Peyer's patch (tissue), 4 donors: ENCODE measurements at regions not wholly inside any gene's neighbourhood (a gene's known extent, or its start where the extent isn't known, plus 50 kb on each side); places are given as distances from the start of the nearest gene placed in this dataset.

Source experiments
- POLR2A ChIP-seq, 2 donors: fragments of 450-650 bp; IDR thresholded peaks; one replicate each; pipeline ENCODE4 v1.5.1; 2017; ENCODE audit warnings: antibody characterized with exemption in 2 of 2, mild to moderate bottlenecking in 2 of 2, moderate library complexity in 2 of 2
- TF ChIP-seq, protein P1 (sequence below), 6 experiments: fragments of 450-650 bp in 4 of 6; fragments of 200-600 bp in 2 of 6; sonication (generic) in 1 of 6; IDR thresholded peaks; one replicate each; pipeline ENCODE4 v1.5.1; 2017 to 2019; ENCODE audit warnings: antibody characterized with exemption in 6 of 6, mild to moderate bottlenecking in 3 of 6, moderate library complexity in 1 of 6

DNA sequence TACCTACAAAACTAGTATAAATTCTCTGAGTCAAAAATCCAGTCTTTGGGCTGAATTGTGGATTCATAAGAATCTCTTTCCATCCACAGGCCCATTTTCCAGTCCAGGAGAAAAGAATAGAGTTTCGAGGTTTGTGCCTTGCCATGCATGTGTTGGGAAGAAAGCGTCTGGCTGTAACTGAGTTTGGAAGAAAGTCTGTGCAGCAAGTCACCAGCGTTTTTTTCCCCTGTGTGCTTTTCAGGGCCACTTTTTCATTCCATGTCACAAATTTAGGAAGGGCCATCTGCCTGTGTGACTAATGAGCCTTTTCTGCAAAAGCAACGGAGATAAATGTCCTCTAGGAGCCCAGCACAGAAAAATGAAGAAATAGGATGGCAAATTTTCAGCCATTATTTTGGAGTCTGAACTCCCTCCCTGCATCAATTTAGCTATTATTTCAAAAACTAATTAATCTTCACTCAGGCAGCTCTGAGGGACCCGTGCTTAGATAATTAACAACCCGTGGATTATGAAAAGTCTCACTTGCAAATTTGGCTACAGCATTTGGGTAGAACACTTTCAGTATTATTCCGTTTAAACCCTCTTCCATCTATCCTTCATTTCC is 261.5 kb downstream of the SUDS3 start:
- TF ChIP-seq POLR2A (IDR thresholded peaks at IDR 0.05): no peak
- TF ChIP-seq, protein P1, sequence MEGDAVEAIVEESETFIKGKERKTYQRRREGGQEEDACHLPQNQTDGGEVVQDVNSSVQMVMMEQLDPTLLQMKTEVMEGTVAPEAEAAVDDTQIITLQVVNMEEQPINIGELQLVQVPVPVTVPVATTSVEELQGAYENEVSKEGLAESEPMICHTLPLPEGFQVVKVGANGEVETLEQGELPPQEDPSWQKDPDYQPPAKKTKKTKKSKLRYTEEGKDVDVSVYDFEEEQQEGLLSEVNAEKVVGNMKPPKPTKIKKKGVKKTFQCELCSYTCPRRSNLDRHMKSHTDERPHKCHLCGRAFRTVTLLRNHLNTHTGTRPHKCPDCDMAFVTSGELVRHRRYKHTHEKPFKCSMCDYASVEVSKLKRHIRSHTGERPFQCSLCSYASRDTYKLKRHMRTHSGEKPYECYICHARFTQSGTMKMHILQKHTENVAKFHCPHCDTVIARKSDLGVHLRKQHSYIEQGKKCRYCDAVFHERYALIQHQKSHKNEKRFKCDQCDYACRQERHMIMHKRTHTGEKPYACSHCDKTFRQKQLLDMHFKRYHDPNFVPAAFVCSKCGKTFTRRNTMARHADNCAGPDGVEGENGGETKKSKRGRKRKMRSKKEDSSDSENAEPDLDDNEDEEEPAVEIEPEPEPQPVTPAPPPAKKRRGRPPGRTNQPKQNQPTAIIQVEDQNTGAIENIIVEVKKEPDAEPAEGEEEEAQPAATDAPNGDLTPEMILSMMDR (IDR thresholded peaks at IDR 0.05): no peak
